Endothelial cell of umbilical vein (primary cell): ENCODE measurements at regions not wholly inside any gene's neighbourhood (a gene's known extent, or its start where the extent isn't known, plus 50 kb on each side); places are given as distances from the start of the nearest gene placed in this dataset.

Experiments
- BruUV-seq: library from RNA; stranded (reverse); fragments of 400-500 nt; replicated peaks from 2 replicates; lab custom pipeline; 2021; lab: Mats Ljungman, UMichigan
- CTCF ChIA-PET: fragments of 300-600, 350-600 bp; sonication (Branson Sonifier 250); formaldehyde crosslinking; loops from one replicate; lab custom pipeline; 2021; ENCODE audit warnings: antibody characterized with exemption, inconsistent platforms; lab: Charles Lee
- POLR2A ChIA-PET: fragments of 300-600, 350-600 bp; sonication (Branson Sonifier 250); formaldehyde crosslinking; loops from one replicate; lab custom pipeline; 2021; ENCODE audit warnings: antibody characterized with exemption, inconsistent platforms; lab: Charles Lee
- DNase-seq: peaks from one replicate; pipeline ENCODE4 v3.0.0-alpha.2; 2011; ENCODE audit warnings: low read depth, low spot score
- FAIRE-seq: peaks from 2 replicates; lab custom pipeline; 2011; peaks lifted over from hg19 to GRCh38; lab: Jason Lieb, UNC
- H2AFZ ChIP-seq: 2 replicates; pipeline ENCODE4 v1.6.0; 2012; ENCODE audit warnings: low read depth, low read length, control low read depth, inconsistent platforms
- H3K27ac ChIP-seq: 2 replicates; pipeline ENCODE4 v1.5.1; 2011; ENCODE audit warnings: low read depth, mild to moderate bottlenecking, control low read depth, low read length, moderate library complexity; ENCODE audit not compliant: insufficient read depth
- H3K27me3 ChIP-seq, 2 experiments: 2 replicates each; pipeline versions ENCODE4 v1.6.0 to v1.6.1; 2011; ENCODE audit warnings: low read length in 2 of 2, mixed read lengths in 1 of 2; ENCODE audit not compliant: control insufficient read depth in 2 of 2, insufficient read depth in 2 of 2
- H3K36me3 ChIP-seq, 2 experiments: 2 replicates in 1 of 2; 3 replicates in 1 of 2; pipeline ENCODE4 v1.5.1; 2011; ENCODE audit warnings: low read length in 2 of 2, mild to moderate bottlenecking in 1 of 2, moderate library complexity in 1 of 2; ENCODE audit not compliant: control insufficient read depth in 2 of 2, insufficient read depth in 2 of 2; ENCODE audit errors: extremely low read depth in 1 of 2
- H3K4me1 ChIP-seq: 3 replicates; pipeline ENCODE4 v1.5.1; 2011; ENCODE audit warnings: mild to moderate bottlenecking, low read length; ENCODE audit not compliant: control insufficient read depth, insufficient read depth; ENCODE audit errors: extremely low read depth
- H3K4me2 ChIP-seq: 2 replicates; pipeline ENCODE4 v1.6.1; 2011; ENCODE audit warnings: low read length, control low read depth, mixed read lengths; ENCODE audit not compliant: insufficient read depth
- H3K4me3 ChIP-seq, 3 experiments: fragments of 200-600 bp in 1 of 3; sonication (generic), shearing (Covaris generic) in 1 of 3; replicated peaks in 1 of 3; 2 replicates each; pipeline ENCODE4 v1.5.1; 2011 to 2016; ENCODE audit warnings: control low read depth in 3 of 3, low read length in 3 of 3, mild to moderate bottlenecking in 2 of 3, inconsistent platforms in 1 of 3, low read depth in 1 of 3, moderate library complexity in 1 of 3; ENCODE audit not compliant: insufficient read depth in 1 of 3
- H3K79me2 ChIP-seq: 2 replicates; pipeline ENCODE4 v1.6.0; 2012; ENCODE audit warnings: low read length, inconsistent platforms; ENCODE audit not compliant: control insufficient read depth, insufficient read depth
- H3K9ac ChIP-seq: replicated peaks from 2 replicates; pipeline ENCODE3; 2011; ENCODE audit warnings: low read length, control low read depth; ENCODE audit not compliant: insufficient read depth; ENCODE audit errors: extremely low read depth
- H3K9me1 ChIP-seq: replicated peaks from 3 replicates; pipeline ENCODE4 v1.6.0; 2011; ENCODE audit warnings: mild to moderate bottlenecking, low read length; ENCODE audit not compliant: control insufficient read depth, insufficient read depth; ENCODE audit errors: extremely low read depth
- H3K9me3 ChIP-seq: replicated peaks from 2 replicates; pipeline ENCODE4 v1.5.1; 2012; ENCODE audit warnings: low read length, inconsistent platforms; ENCODE audit not compliant: control insufficient read depth, insufficient read depth
- H4K20me1 ChIP-seq: replicated peaks from 2 replicates; pipeline ENCODE3; 2011; ENCODE audit warnings: mild to moderate bottlenecking, low read length; ENCODE audit not compliant: control insufficient read depth, insufficient read depth; ENCODE audit errors: extremely low read depth
- CTCF ChIP-seq, 2 donors: IDR thresholded peaks; 1 replicate in 1 of 2; 2 replicates in 1 of 2; pipeline ENCODE4 v1.5.1; 2011; ENCODE audit warnings: low read length in 2 of 2, mild to moderate bottlenecking in 2 of 2, moderate library complexity in 2 of 2, control low read depth in 1 of 2, inconsistent platforms in 1 of 2, low read depth in 1 of 2; ENCODE audit not compliant: insufficient read depth in 1 of 2; ENCODE audit errors: extremely low read depth in 1 of 2
- EZH2 ChIP-seq: IDR thresholded peaks from 2 replicates; pipeline ENCODE4 v1.6.1; 2012; ENCODE audit warnings: borderline replicate concordance, low read depth, mild to moderate bottlenecking, moderate library complexity, low read length, inconsistent platforms; ENCODE audit not compliant: severe bottlenecking
- FOS ChIP-seq: IDR thresholded peaks from 2 replicates; pipeline ENCODE4 v1.6.1; 2011; ENCODE audit warnings: mild to moderate bottlenecking, low read length, moderate library complexity, borderline replicate concordance; ENCODE audit not compliant: insufficient read depth
- GATA2 ChIP-seq: IDR thresholded peaks from 2 replicates; pipeline ENCODE4 v1.7.0; 2011; ENCODE audit warnings: low read depth, mild to moderate bottlenecking, moderate library complexity, mixed read lengths, low read length; ENCODE audit not compliant: insufficient read length, insufficient read depth
- JUN ChIP-seq: IDR thresholded peaks from 2 replicates; pipeline ENCODE4 v1.6.1; 2011; ENCODE audit warnings: borderline replicate concordance, low read depth; ENCODE audit not compliant: insufficient read length, insufficient read depth
- MAX ChIP-seq: IDR thresholded peaks from 2 replicates; pipeline ENCODE4 v1.6.1; 2011; ENCODE audit not compliant: insufficient read depth, insufficient read length
- MYC ChIP-seq: IDR thresholded peaks from one replicate; pipeline ENCODE4 v1.6.1; 2011; ENCODE audit warnings: mild to moderate bottlenecking, low read depth, low read length
- POLR2A ChIP-seq: IDR thresholded peaks from 2 replicates; pipeline ENCODE4 v1.6.1; 2012; ENCODE audit warnings: low read depth, mild to moderate bottlenecking, control low read depth, low read length
- POLR2AphosphoS5 ChIP-seq: IDR thresholded peaks from 2 replicates; pipeline ENCODE4 v1.6.1; 2012; ENCODE audit warnings: low read depth, mild to moderate bottlenecking, control low read depth, low read length, moderate library complexity; ENCODE audit not compliant: insufficient read depth
- dilution Hi-C: fragments of 300-500 bp; cut with MboI; formaldehyde crosslinking; loops from one replicate; pipeline ENCODE4 v1.15.0; 2019; ENCODE audit warnings: low sequenced_read_pairs; ENCODE audit not compliant: extremely low pct_ligation_motif_present
- intact Hi-C: fragments of 100-400 bp; cut with micrococcal nuclease; formaldehyde crosslinking; loops from one replicate; pipeline ENCODE4 v1.10.0; 2022

DNA sequence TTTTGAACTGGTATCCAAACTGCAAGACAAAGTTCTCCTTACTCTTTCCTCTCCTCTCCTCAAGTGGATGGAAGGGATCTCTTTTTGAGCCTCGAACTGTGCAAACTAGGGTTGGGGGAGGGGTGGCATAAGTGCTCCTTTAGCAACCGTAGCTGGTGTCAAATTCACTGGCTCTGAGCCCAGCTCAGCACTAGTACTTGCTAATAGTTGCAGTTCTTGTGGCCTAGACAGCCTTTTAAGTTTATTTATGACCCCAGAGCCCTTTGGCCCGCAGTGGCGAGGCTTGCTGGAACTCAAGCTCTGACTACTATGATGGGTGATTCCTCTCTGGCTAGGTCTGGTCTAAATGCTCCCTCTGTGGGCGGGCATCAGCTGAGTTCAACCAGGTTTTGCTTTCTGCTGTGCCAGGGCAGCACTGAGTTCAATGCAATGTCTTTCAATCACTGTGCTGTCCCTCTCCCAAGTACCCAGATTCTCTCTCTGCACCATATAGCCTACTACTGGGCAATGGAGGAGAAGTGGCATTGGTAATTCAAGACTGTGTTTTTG is 528.4 kb upstream of the SYT4 start:
- Histone ChIP-seq H3K4me1 (no peaks in the 10 kb centered on the region), H3K9me1 (no peaks in the 10 kb centered on the region), H4K20me1 (no peaks in the 10 kb centered on the region), H2AFZ (no peak overlapping the region), H3K9ac (no peak overlapping the region), H3K9me3 (no peaks in the 10 kb centered on the region), H3K4me3 (no peak overlapping the region), H3K36me3 (no peaks in the 10 kb centered on the region), H3K27me3 (no peaks in the 10 kb centered on the region), H3K27ac (no peak overlapping the region), H3K4me2 (no peak overlapping the region), H3K79me2 (no peaks in the 10 kb centered on the region)
- ChIA-PET POLR2A (no interaction called here), CTCF (no interaction called here)
- DNase-seq = no peak
- BruUV-seq = no TSS peak
- intact Hi-C loops = no loop called here
- dilution Hi-C loops = no loop called here
- no peak for FAIRE-seq
- TF ChIP-seq MYC = no peak
- no peak for TF ChIP-seq POLR2A
- TF ChIP-seq CTCF (IDR thresholded peaks at IDR 0.05; ENCODE audit: extremely low read depth in 1 of 2, insufficient read depth in 1 of 2, low read depth in 1 of 2, low read length in 2 of 2) = no peak
- no peak for TF ChIP-seq MAX
- TF ChIP-seq FOS = no peak
- no peak for TF ChIP-seq EZH2

- no peak for DNase-seq
- FAIRE-seq = no peak
- Histone ChIP-seq H3K27me3 (no peaks in the 10 kb centered on the region), H3K4me2 (no peak overlapping the region), H3K36me3 (no peaks in the 10 kb centered on the region), H3K27ac (no peak overlapping the region), H3K4me1 (no peaks in the 10 kb centered on the region), H3K79me2 (no peaks in the 10 kb centered on the region), H3K9ac (no peak overlapping the region), H3K9me1 (no peaks in the 10 kb centered on the region), H3K4me3 (no peak overlapping the region), H4K20me1 (no peaks in the 10 kb centered on the region), H2AFZ (no peak overlapping the region), H3K9me3 (no peaks in the 10 kb centered on the region)
- ChIA-PET POLR2A (no interaction called here), CTCF (no interaction called here)
- intact Hi-C loops (no loop called here), dilution Hi-C loops (no loop called here)
- BruUV-seq = no TSS peak
- no peak for TF ChIP-seq FOS
- no peak for TF ChIP-seq GATA2
- TF ChIP-seq MYC = no peak
- TF ChIP-seq EZH2 = no peak
- no peak for TF ChIP-seq POLR2A
- no peak for TF ChIP-seq JUN
- TF ChIP-seq CTCF (IDR thresholded peaks at IDR 0.05; ENCODE audit: extremely low read depth in 1 of 2, insufficient read depth in 1 of 2, low read depth in 1 of 2, low read length in 2 of 2) = no peak
- no peak for TF ChIP-seq MAX
- no peak for TF ChIP-seq POLR2AphosphoS5
These were observed 535.3 kb upstream of the SYT4 start for GRCh38 chr18:43812627-43813026.
